SK-N-SH (cell line): ENCODE measurements at regions not wholly inside any gene's neighbourhood (a gene's known extent, or its start where the extent isn't known, plus 50 kb on each side); places are given as distances from the start of the nearest gene placed in this dataset.

Experiments used
- CHD2 ChIP-seq: fragments of 150-350 bp; IDR thresholded peaks from 2 replicates; pipeline ENCODE4 v1.6.1; 2018; ENCODE audit warnings: low read length; ENCODE audit not compliant: partially characterized antibody
- CTCF ChIP-seq: fragments of 200-600 bp; sonication (generic); IDR thresholded peaks from 2 replicates; pipeline ENCODE4 v1.6.1; 2017; ENCODE audit warnings: antibody characterized with exemption, mild to moderate bottlenecking, moderate library complexity
- EZH2phosphoT487 ChIP-seq: fragments of 200-600 bp; sonication (generic); IDR thresholded peaks from 2 replicates; pipeline ENCODE4 v1.6.1; 2017; ENCODE audit warnings: low read depth, mixed run types, mild to moderate bottlenecking, antibody characterized with exemption, moderate library complexity, borderline replicate concordance
- GABPA ChIP-seq: IDR thresholded peaks from 2 replicates; pipeline ENCODE4 v1.4.0; 2012; ENCODE audit warnings: low read depth, mild to moderate bottlenecking
- MAX ChIP-seq: IDR thresholded peaks from 2 replicates; pipeline ENCODE4 v1.4.0; 2012; ENCODE audit warnings: low read depth
- NFIC ChIP-seq: IDR thresholded peaks from 2 replicates; pipeline ENCODE4 v1.4.0; 2012; ENCODE audit warnings: borderline replicate concordance
- PBX3 ChIP-seq: IDR thresholded peaks from 2 replicates; pipeline ENCODE4; 2012
- POLR2AphosphoS5 ChIP-seq: IDR thresholded peaks from 2 replicates; pipeline ENCODE4 v1.6.1; 2012; ENCODE audit warnings: low read depth, low read length
- RAD21 ChIP-seq: IDR thresholded peaks from 2 replicates; pipeline ENCODE4 v1.6.1; 2012; ENCODE audit warnings: mild to moderate bottlenecking, low read length
- RCOR1 ChIP-seq: fragments of 150-350 bp; IDR thresholded peaks from 2 replicates; pipeline ENCODE4 v1.6.1; 2017; ENCODE audit warnings: antibody characterized with exemption, low read length
- RXRA ChIP-seq: IDR thresholded peaks from 2 replicates; pipeline ENCODE4 v1.4.0; 2012; ENCODE audit warnings: low read depth, mild to moderate bottlenecking, borderline replicate concordance
- USF1 ChIP-seq: IDR thresholded peaks from 2 replicates; pipeline ENCODE4 v1.4.0; 2012; ENCODE audit warnings: low read depth, borderline replicate concordance
- YY1 ChIP-seq: IDR thresholded peaks from 2 replicates; pipeline ENCODE4 v1.4.0; 2012; ENCODE audit warnings: low read depth, mild to moderate bottlenecking
- ZBTB33 ChIP-seq: IDR thresholded peaks from 2 replicates; pipeline ENCODE4 v1.4.0; 2012; ENCODE audit warnings: low read depth, borderline replicate concordance

GRCh38 chr1:168926236-168926635 is 180.3 kb upstream of the ATP1B1 start:
- TF ChIP-seq CTCF (no peak), POLR2AphosphoS5 (no peak), MAX (no peak), RAD21 (no peak), RXRA (no peak), NFIC (no peak), PBX3 (no peak), YY1 (no peak), ZBTB33 (no peak), EZH2phosphoT487 (no peak), GABPA (no peak), USF1 (no peak), RCOR1 (no peak), CHD2 (no peak)
